ENCODE measurements at regions not wholly inside any gene's neighbourhood (a gene's known extent, or its start where the extent isn't known, plus 50 kb on each side); places are given as distances from the start of the nearest gene placed in this dataset.

DNA sequence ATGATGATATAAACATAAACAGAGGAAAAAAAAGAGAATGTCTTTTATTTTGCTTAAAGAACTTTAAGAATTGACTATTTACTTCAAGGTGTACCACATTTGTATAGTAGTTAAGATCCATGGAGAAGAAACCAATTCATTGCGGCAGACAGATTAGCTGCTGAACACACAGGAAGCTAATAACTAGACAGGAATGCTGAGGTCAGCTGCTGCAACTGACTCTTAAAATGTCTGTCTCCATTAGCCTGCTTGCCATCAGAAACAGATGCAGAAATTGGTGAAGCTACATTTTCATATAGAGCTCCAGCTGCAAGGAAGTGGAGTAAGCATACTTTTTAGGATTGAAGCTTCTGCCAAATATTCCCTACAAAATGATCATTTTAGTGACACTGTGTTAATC is 939.5 kb downstream of the EPHA7 start:
- TF ChIP-seq, protein P1, sequence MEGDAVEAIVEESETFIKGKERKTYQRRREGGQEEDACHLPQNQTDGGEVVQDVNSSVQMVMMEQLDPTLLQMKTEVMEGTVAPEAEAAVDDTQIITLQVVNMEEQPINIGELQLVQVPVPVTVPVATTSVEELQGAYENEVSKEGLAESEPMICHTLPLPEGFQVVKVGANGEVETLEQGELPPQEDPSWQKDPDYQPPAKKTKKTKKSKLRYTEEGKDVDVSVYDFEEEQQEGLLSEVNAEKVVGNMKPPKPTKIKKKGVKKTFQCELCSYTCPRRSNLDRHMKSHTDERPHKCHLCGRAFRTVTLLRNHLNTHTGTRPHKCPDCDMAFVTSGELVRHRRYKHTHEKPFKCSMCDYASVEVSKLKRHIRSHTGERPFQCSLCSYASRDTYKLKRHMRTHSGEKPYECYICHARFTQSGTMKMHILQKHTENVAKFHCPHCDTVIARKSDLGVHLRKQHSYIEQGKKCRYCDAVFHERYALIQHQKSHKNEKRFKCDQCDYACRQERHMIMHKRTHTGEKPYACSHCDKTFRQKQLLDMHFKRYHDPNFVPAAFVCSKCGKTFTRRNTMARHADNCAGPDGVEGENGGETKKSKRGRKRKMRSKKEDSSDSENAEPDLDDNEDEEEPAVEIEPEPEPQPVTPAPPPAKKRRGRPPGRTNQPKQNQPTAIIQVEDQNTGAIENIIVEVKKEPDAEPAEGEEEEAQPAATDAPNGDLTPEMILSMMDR (IDR thresholded peaks at IDR 0.05; ENCODE audit: partially characterized antibody, unreplicated experiment), result no peak
- no peak overlapping the region for H3K27ac Mint-ChIP-seq (ENCODE audit: unreplicated experiment)

GRCh38 chr6:92473056-92473455 is 946.3 kb downstream of the EPHA7 start:
- no peak for DNase-seq
- peaks cover 13% of the 10 kb centered on the region for H3K4me1 Mint-ChIP-seq (ENCODE audit: low read depth, unreplicated experiment)
- peaks cover 4% of the 10 kb centered on the region for H3K9me3 Mint-ChIP-seq (ENCODE audit: unreplicated experiment)
- peaks cover 5% of the 10 kb centered on the region for H3K27me3 Mint-ChIP-seq (ENCODE audit: unreplicated experiment)
- TF ChIP-seq, protein P1 (IDR thresholded peaks at IDR 0.05; ENCODE audit: partially characterized antibody, unreplicated experiment), result no peak
- H3K4me3 Mint-ChIP-seq (ENCODE audit: unreplicated experiment), result no peak overlapping the region
- no peaks in the 10 kb centered on the region for H3K36me3 Mint-ChIP-seq (ENCODE audit: unreplicated experiment)
- H3K27ac Mint-ChIP-seq (ENCODE audit: unreplicated experiment), result no peak overlapping the region

More for the DNA sequence above, 939.5 kb downstream of the EPHA7 start:
- Mint-ChIP-seq H3K4me3 (ENCODE audit: unreplicated experiment) (no peak overlapping the region), H3K9me3 (ENCODE audit: unreplicated experiment) (peaks cover 4% of the 10 kb centered on the region), H3K27me3 (ENCODE audit: unreplicated experiment) (peaks cover 5% of the 10 kb centered on the region), H3K36me3 (ENCODE audit: unreplicated experiment) (no peaks in the 10 kb centered on the region), H3K4me1 (ENCODE audit: low read depth, unreplicated experiment) (peaks cover 11% of the 10 kb centered on the region)
- DNase-seq, result no peak

- no peak overlapping the region for H3K4me3 Mint-ChIP-seq (ENCODE audit: unreplicated experiment)
- no peaks in the 10 kb centered on the region for H3K27me3 Mint-ChIP-seq (ENCODE audit: unreplicated experiment)
- DNase-seq, result no peak
Measured at GRCh38 chr6:92469186-92469828, 950.1 kb downstream of the EPHA7 start.

GRCh38 chr6:92468066-92468465 is 951.3 kb downstream of the EPHA7 start:
- TF ChIP-seq, protein P1 (IDR thresholded peaks at IDR 0.05; ENCODE audit: partially characterized antibody, unreplicated experiment), result no peak
- DNase-seq, result no peak
- Mint-ChIP-seq H3K4me1 (ENCODE audit: low read depth, unreplicated experiment) (peaks cover 2% of the 10 kb centered on the region), H3K36me3 (ENCODE audit: unreplicated experiment) (no peaks in the 10 kb centered on the region), H3K27me3 (ENCODE audit: unreplicated experiment) (no peaks in the 10 kb centered on the region), H3K27ac (ENCODE audit: unreplicated experiment) (no peak overlapping the region), H3K9me3 (ENCODE audit: unreplicated experiment) (no peaks in the 10 kb centered on the region), H3K4me3 (ENCODE audit: unreplicated experiment) (no peak overlapping the region)

More at GRCh38 chr6:92469186-92469828, 950.1 kb downstream of the EPHA7 start:
- Mint-ChIP-seq H3K27ac (ENCODE audit: unreplicated experiment) (no peak overlapping the region), H3K36me3 (ENCODE audit: unreplicated experiment) (no peaks in the 10 kb centered on the region), H3K9me3 (ENCODE audit: unreplicated experiment) (no peaks in the 10 kb centered on the region), H3K4me1 (ENCODE audit: low read depth, unreplicated experiment) (peaks cover 2% of the 10 kb centered on the region)
- TF ChIP-seq, protein P1 (IDR thresholded peaks at IDR 0.05; ENCODE audit: partially characterized antibody, unreplicated experiment), result no peak

GRCh38 chr6:92460133-92460532 is 959.2 kb downstream of the EPHA7 start:
- TF ChIP-seq, protein P1 (IDR thresholded peaks at IDR 0.05; ENCODE audit: partially characterized antibody, unreplicated experiment), result no peak
- Mint-ChIP-seq H3K27me3 (ENCODE audit: unreplicated experiment) (no peaks in the 10 kb centered on the region), H3K4me3 (ENCODE audit: unreplicated experiment) (no peak overlapping the region), H3K36me3 (ENCODE audit: unreplicated experiment) (no peaks in the 10 kb centered on the region), H3K4me1 (ENCODE audit: low read depth, unreplicated experiment) (no peaks in the 10 kb centered on the region), H3K9me3 (ENCODE audit: unreplicated experiment) (no peaks in the 10 kb centered on the region), H3K27ac (ENCODE audit: unreplicated experiment) (no peak overlapping the region)
- no peak for DNase-seq

Data from glutamatergic neuron (in vitro differentiated cells).